CD14-positive monocyte (primary cell): ENCODE measurements at regions not wholly inside any gene's neighbourhood (a gene's known extent, or its start where the extent isn't known, plus 50 kb on each side); places are given as distances from the start of the nearest gene placed in this dataset.

Experiments used
- DNase-seq, 3 donors: peaks; one replicate each; pipeline ENCODE4 v3.0.0-alpha.2; 2011 to 2022
- H2AFZ ChIP-seq: 2 replicates; pipeline ENCODE4 v1.6.0; 2012; ENCODE audit warnings: mild to moderate bottlenecking, low read depth, low read length, inconsistent platforms; ENCODE audit not compliant: insufficient read depth, poor library complexity, severe bottlenecking
- H3K27ac ChIP-seq, 2 donors: 1 replicate in 1 of 2; 2 replicates in 1 of 2; pipeline ENCODE4 v1.5.1; 2012 to 2013; ENCODE audit warnings: low read length in 2 of 2, control low read depth in 1 of 2, inconsistent platforms in 1 of 2, low read depth in 1 of 2, mild to moderate bottlenecking in 1 of 2
- H3K27me3 ChIP-seq, 2 donors: one replicate each; pipeline versions ENCODE4 v1.6.0 to v1.6.1; 2011 to 2013; ENCODE audit warnings: low read length in 2 of 2; ENCODE audit not compliant: control insufficient read depth in 2 of 2, insufficient read depth in 2 of 2
- H3K36me3 ChIP-seq, 2 donors: replicated peaks in 1 of 2; 1 replicate in 1 of 2; 2 replicates in 1 of 2; pipeline versions ENCODE4 v1.5.1 to v1.6.1; 2012 to 2013; ENCODE audit warnings: low read length in 2 of 2, control low read depth in 1 of 2, inconsistent platforms in 1 of 2, mild to moderate bottlenecking in 1 of 2; ENCODE audit not compliant: insufficient read depth in 2 of 2, control insufficient read depth in 1 of 2
- H3K4me1 ChIP-seq, 2 donors: 1 replicate in 1 of 2; 2 replicates in 1 of 2; pipeline versions ENCODE4 v1.5.1 to v1.6.1; 2012 to 2013; ENCODE audit warnings: low read length in 2 of 2, control low read depth in 1 of 2, inconsistent platforms in 1 of 2, mild to moderate bottlenecking in 1 of 2, moderate library complexity in 1 of 2; ENCODE audit not compliant: insufficient read depth in 2 of 2, control insufficient read depth in 1 of 2
- H3K4me2 ChIP-seq: replicated peaks from 2 replicates; pipeline ENCODE3; 2012; ENCODE audit warnings: low read length, moderate library complexity, mild to moderate bottlenecking; ENCODE audit not compliant: poor library complexity, severe bottlenecking; ENCODE audit errors: extremely low read depth
- H3K4me3 ChIP-seq, 3 experiments: fragments of 200-600 bp in 1 of 3; sonication (generic) in 1 of 3; replicated peaks in 1 of 3; 1 replicate in 2 of 3; 2 replicates in 1 of 3; pipeline ENCODE4 v1.5.1; 2011 to 2013; ENCODE audit warnings: low read length in 3 of 3, mild to moderate bottlenecking in 3 of 3, control low read depth in 2 of 3, low read depth in 2 of 3, inconsistent platforms in 1 of 3, moderate library complexity in 1 of 3
- H3K79me2 ChIP-seq: 2 replicates; pipeline ENCODE4 v1.6.0; 2012; ENCODE audit warnings: mild to moderate bottlenecking, control low read depth, inconsistent platforms, low read length, moderate library complexity; ENCODE audit not compliant: insufficient read depth
- H3K9ac ChIP-seq: 2 replicates; pipeline ENCODE4 v1.6.0; 2017; ENCODE audit warnings: low read length, mild to moderate bottlenecking; ENCODE audit not compliant: insufficient read depth, poor library complexity, severe bottlenecking
- H3K9me3 ChIP-seq, 2 donors: replicated peaks in 1 of 2; 1 replicate in 1 of 2; 2 replicates in 1 of 2; pipeline versions ENCODE4 v1.5.1 to v1.6.1; 2012 to 2013; ENCODE audit warnings: low read length in 2 of 2, control low read depth in 1 of 2; ENCODE audit not compliant: control insufficient read depth in 1 of 2, insufficient read depth in 1 of 2
- H4K20me1 ChIP-seq: 2 replicates; pipeline ENCODE4 v1.6.0; 2012; ENCODE audit warnings: mild to moderate bottlenecking, low read length, control low read depth, moderate library complexity; ENCODE audit not compliant: insufficient read depth
- H3K27ac Mint-ChIP-seq, 7 donors: one replicate each; pipeline ENCODE4 v1.8.0; 2020; ENCODE audit warnings: mild to moderate bottlenecking in 7 of 7, mixed read lengths in 7 of 7, moderate library complexity in 6 of 7, inconsistent platforms in 2 of 7
- H3K27me3 Mint-ChIP-seq, 3 donors: one replicate each; pipeline ENCODE4 v1.8.0; 2021 to 2022; ENCODE audit warnings: low read depth in 3 of 3, mild to moderate bottlenecking in 3 of 3, mixed read lengths in 3 of 3, moderate library complexity in 3 of 3, inconsistent platforms in 1 of 3
- H3K36me3 Mint-ChIP-seq, 2 donors: one replicate each; pipeline ENCODE4 v1.8.0; 2020; ENCODE audit warnings: mixed read lengths in 2 of 2, inconsistent platforms in 1 of 2, mild to moderate bottlenecking in 1 of 2
- H3K4me1 Mint-ChIP-seq: one replicate; pipeline ENCODE4 v1.8.0; 2020; ENCODE audit warnings: mild to moderate bottlenecking, mixed read lengths
- H3K4me3 Mint-ChIP-seq, 2 donors: one replicate each; pipeline ENCODE4 v1.8.0; 2020; ENCODE audit warnings: mild to moderate bottlenecking in 2 of 2, mixed read lengths in 2 of 2, moderate library complexity in 1 of 2
- H3K9me3 Mint-ChIP-seq, 7 donors: one replicate each; pipeline ENCODE4 v1.8.0; 2020 to 2022; ENCODE audit warnings: mixed read lengths in 7 of 7, mild to moderate bottlenecking in 6 of 7, moderate library complexity in 6 of 7, inconsistent platforms in 2 of 7
- WGBS: methylation state at CpG from one replicate; pipeline ENCODE4 v1.1.5; 2013; ENCODE audit warnings: missing lambda C conversion rate; ENCODE audit not compliant: insufficient coverage; 5-methylcytosine and 5-hydroxymethylcytosine counted together
- intact Hi-C, 2 donors: fragments of 100-400 bp; cut with micrococcal nuclease; formaldehyde crosslinking; loops; one replicate each; pipeline versions ENCODE4 v1.15.0 to v1.15.1; 2023
- TF ChIP-seq, protein P1 (sequence below): fragments of 200-600 bp; IDR thresholded peaks from one replicate; pipeline ENCODE4 v1.8.0; 2022; ENCODE audit warnings: antibody characterized with exemption, mild to moderate bottlenecking

DNA sequence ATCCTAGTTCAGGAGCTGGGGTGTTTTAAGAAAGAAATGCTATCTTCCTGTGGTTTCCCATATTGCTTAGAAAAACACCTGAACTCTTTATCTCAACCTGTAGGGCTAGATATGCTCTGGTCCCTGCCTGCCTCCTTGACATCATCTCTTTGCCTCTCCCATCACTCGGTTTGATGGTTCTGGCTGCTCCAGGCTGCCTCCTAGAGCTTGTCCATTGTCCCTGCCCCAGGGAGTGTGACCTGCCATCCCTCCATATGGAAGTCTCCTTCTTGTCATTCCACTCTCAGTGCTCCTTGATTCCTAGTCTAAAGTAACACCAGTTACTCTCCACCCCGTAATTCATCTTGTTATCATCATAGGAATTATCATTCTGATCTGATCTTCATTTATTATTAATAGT lies 369.0 kb upstream of the EEF2KMT start:
- intact Hi-C loops, result no loop called here
- H3K4me1 ChIP-seq, result no peaks in the 10 kb centered on the region
- H3K79me2 ChIP-seq, result no peaks in the 10 kb centered on the region
- H3K27ac Mint-ChIP-seq, result no peak overlapping the region
- H3K4me1 Mint-ChIP-seq, result no peaks in the 10 kb centered on the region
- H3K4me3 Mint-ChIP-seq, result no peak overlapping the region
- no peak overlapping the region for H3K4me3 ChIP-seq
- H2AFZ ChIP-seq, result no peak overlapping the region
- peaks cover 5 to 6% of the 10 kb centered on the region in 2 donors for H3K9me3 ChIP-seq
- H4K20me1 ChIP-seq, result no peaks in the 10 kb centered on the region
- H3K36me3 Mint-ChIP-seq, result no peaks in the 10 kb centered on the region
- H3K27ac ChIP-seq, result no peak overlapping the region
- WGBS, result 18% methylated on average over 1 of the region's 2 CpGs
- H3K9me3 Mint-ChIP-seq, result peaks cover 0 to 7% (median 2%) of the 10 kb centered on the region in 7 donors
- DNase-seq, result no peak
- peaks cover 3 to 4% (median 4%) of the 10 kb centered on the region in 3 donors for H3K27me3 Mint-ChIP-seq
- no peak overlapping the region for H3K4me2 ChIP-seq
- H3K36me3 ChIP-seq, result no peaks in the 10 kb centered on the region
- H3K9ac ChIP-seq, result no peak overlapping the region
- H3K27me3 ChIP-seq, result no peaks in the 10 kb centered on the region
- TF ChIP-seq, protein P1, sequence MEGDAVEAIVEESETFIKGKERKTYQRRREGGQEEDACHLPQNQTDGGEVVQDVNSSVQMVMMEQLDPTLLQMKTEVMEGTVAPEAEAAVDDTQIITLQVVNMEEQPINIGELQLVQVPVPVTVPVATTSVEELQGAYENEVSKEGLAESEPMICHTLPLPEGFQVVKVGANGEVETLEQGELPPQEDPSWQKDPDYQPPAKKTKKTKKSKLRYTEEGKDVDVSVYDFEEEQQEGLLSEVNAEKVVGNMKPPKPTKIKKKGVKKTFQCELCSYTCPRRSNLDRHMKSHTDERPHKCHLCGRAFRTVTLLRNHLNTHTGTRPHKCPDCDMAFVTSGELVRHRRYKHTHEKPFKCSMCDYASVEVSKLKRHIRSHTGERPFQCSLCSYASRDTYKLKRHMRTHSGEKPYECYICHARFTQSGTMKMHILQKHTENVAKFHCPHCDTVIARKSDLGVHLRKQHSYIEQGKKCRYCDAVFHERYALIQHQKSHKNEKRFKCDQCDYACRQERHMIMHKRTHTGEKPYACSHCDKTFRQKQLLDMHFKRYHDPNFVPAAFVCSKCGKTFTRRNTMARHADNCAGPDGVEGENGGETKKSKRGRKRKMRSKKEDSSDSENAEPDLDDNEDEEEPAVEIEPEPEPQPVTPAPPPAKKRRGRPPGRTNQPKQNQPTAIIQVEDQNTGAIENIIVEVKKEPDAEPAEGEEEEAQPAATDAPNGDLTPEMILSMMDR, result no peak

DNA sequence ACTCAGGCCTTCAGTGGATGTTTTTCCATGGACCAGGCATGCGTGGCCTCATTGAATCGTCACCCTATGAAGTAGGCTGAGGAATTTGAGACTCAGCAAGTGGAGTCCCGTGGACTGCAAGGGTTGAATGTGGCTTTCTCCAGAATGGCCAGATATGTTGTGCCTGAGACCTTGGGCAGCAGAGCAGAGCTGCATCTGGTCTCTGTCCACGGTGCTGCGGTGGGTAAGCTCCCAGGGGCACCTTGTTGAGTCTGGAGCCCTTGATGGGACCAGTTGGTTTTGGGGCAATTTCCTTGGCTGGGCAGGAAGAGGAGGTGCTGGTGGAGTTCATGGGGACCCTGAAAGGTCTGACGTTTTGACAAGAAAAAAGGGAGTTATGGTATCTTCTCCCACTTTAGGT lies 368.1 kb upstream of the EEF2KMT start:
- no peak for DNase-seq
- H3K36me3 Mint-ChIP-seq, result no peaks in the 10 kb centered on the region
- no peak overlapping the region for H2AFZ ChIP-seq
- H3K4me1 Mint-ChIP-seq, result no peaks in the 10 kb centered on the region
- H3K27me3 ChIP-seq, result no peaks in the 10 kb centered on the region
- WGBS, result 83% methylated on average over 6 of the region's 6 CpGs
- H3K9ac ChIP-seq, result no peak overlapping the region
- H4K20me1 ChIP-seq, result no peaks in the 10 kb centered on the region
- no peaks in the 10 kb centered on the region for H3K4me1 ChIP-seq
- intact Hi-C loops, result no loop called here
- no peak overlapping the region for H3K27ac Mint-ChIP-seq
- peaks cover 0 to 7% (median 2%) of the 10 kb centered on the region in 7 donors for H3K9me3 Mint-ChIP-seq
- H3K27ac ChIP-seq, result no peak overlapping the region
- TF ChIP-seq, protein P1, result no peak
- peaks cover 1 to 4% (median 1%) of the 10 kb centered on the region in 3 donors for H3K27me3 Mint-ChIP-seq
- no peak overlapping the region for H3K4me3 ChIP-seq
- no peaks in the 10 kb centered on the region for H3K79me2 ChIP-seq
- no peaks in the 10 kb centered on the region for H3K36me3 ChIP-seq
- H3K4me3 Mint-ChIP-seq, result no peak overlapping the region
- H3K4me2 ChIP-seq, result no peak overlapping the region
- peaks cover 5 to 6% of the 10 kb centered on the region in 2 donors for H3K9me3 ChIP-seq
